ENCODE measurements at regions not wholly inside any gene's neighbourhood (a gene's known extent, or its start where the extent isn't known, plus 50 kb on each side); places are given as distances from the start of the nearest gene placed in this dataset.

DNA sequence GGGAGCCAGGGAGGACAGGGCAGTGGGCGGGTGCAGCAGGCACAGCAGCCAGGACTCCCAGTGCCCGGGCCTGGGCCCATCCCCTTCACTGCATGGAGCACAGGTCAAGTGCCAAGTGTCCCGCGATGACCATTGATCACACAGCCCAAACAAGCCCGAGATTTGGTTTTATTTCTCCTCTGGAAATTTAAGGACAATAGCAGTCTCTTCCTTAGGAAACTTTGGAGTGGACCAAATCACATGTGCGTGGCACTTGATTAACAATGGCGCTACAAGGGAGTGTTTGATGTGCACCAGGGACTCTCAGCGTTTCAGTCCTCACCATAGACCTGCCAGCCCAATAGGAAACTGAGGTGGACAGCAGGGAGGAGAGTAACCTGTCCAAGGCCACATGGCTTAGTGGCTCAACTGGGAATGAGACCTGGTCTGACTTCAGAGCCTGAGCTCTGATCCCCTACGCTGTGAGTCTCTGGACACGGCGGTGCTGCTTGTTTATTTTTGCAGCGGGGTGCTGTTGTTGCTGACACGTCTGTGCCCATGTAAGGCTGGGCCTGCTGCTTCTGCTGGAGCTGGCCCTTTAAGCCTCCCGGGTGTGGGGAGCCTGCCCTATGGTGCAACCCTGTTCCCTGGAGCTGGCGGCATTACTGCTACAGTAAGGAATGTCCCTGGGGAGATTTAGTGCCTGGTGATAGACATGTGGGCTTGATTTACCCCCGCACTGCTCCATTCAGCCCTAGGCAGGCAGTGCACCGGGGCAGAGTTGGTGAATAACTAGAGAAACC is 194.2 kb downstream of the INHBB start:
- H3K27me3 Mint-ChIP-seq (ENCODE audit: insufficient read depth, low read depth, poor library complexity) = peaks cover 11% of the 10 kb centered on the region
- ATAC-seq = peak; percentile 75
- H3K4me3 Mint-ChIP-seq = no peak overlapping the region

More for the DNA sequence above, 194.2 kb downstream of the INHBB start:
- no peak overlapping the region for H3K4me3 ChIP-seq
- DNase-seq (ENCODE audit: low spot score) = peak; percentile 36
- H3K4me1 Mint-ChIP-seq = peaks cover 10% of the 10 kb centered on the region
- H3K27ac Mint-ChIP-seq = no peak overlapping the region
- no peaks in the 10 kb centered on the region for H3K4me1 ChIP-seq (ENCODE audit: insufficient read depth)
- no peak overlapping the region for H3K27ac ChIP-seq (ENCODE audit: low read depth)
- no peaks in the 10 kb centered on the region for H3K9me2 ChIP-seq (ENCODE audit: insufficient read depth)
- H3K4me2 ChIP-seq = no peak overlapping the region
- H3K36me3 ChIP-seq (ENCODE audit: insufficient read depth) = no peaks in the 10 kb centered on the region
- no peaks in the 10 kb centered on the region for H3F3A ChIP-seq (replicated peaks; ENCODE audit: low read depth)
- no peaks in the 10 kb centered on the region for H4K20me1 ChIP-seq (replicated peaks; ENCODE audit: insufficient read depth)
- no peaks in the 10 kb centered on the region for H3K9me3 Mint-ChIP-seq
- TF ChIP-seq, protein P1, sequence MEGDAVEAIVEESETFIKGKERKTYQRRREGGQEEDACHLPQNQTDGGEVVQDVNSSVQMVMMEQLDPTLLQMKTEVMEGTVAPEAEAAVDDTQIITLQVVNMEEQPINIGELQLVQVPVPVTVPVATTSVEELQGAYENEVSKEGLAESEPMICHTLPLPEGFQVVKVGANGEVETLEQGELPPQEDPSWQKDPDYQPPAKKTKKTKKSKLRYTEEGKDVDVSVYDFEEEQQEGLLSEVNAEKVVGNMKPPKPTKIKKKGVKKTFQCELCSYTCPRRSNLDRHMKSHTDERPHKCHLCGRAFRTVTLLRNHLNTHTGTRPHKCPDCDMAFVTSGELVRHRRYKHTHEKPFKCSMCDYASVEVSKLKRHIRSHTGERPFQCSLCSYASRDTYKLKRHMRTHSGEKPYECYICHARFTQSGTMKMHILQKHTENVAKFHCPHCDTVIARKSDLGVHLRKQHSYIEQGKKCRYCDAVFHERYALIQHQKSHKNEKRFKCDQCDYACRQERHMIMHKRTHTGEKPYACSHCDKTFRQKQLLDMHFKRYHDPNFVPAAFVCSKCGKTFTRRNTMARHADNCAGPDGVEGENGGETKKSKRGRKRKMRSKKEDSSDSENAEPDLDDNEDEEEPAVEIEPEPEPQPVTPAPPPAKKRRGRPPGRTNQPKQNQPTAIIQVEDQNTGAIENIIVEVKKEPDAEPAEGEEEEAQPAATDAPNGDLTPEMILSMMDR (conservative IDR thresholded peaks at IDR 0.05; ENCODE audit: low read depth in 2 of 2) = no peak
- TF ChIP-seq EZH2phosphoT487 (IDR thresholded peaks at IDR 0.05; ENCODE audit: unreplicated experiment) = no peak
- TF ChIP-seq NANOG (IDR thresholded peaks at IDR 0.05; ENCODE audit: borderline replicate concordance) = no peak
- TF ChIP-seq, protein P2, sequence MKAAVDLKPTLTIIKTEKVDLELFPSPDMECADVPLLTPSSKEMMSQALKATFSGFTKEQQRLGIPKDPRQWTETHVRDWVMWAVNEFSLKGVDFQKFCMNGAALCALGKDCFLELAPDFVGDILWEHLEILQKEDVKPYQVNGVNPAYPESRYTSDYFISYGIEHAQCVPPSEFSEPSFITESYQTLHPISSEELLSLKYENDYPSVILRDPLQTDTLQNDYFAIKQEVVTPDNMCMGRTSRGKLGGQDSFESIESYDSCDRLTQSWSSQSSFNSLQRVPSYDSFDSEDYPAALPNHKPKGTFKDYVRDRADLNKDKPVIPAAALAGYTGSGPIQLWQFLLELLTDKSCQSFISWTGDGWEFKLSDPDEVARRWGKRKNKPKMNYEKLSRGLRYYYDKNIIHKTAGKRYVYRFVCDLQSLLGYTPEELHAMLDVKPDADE (IDR thresholded peaks at IDR 0.05) = no peak
- TF ChIP-seq, protein P3, sequence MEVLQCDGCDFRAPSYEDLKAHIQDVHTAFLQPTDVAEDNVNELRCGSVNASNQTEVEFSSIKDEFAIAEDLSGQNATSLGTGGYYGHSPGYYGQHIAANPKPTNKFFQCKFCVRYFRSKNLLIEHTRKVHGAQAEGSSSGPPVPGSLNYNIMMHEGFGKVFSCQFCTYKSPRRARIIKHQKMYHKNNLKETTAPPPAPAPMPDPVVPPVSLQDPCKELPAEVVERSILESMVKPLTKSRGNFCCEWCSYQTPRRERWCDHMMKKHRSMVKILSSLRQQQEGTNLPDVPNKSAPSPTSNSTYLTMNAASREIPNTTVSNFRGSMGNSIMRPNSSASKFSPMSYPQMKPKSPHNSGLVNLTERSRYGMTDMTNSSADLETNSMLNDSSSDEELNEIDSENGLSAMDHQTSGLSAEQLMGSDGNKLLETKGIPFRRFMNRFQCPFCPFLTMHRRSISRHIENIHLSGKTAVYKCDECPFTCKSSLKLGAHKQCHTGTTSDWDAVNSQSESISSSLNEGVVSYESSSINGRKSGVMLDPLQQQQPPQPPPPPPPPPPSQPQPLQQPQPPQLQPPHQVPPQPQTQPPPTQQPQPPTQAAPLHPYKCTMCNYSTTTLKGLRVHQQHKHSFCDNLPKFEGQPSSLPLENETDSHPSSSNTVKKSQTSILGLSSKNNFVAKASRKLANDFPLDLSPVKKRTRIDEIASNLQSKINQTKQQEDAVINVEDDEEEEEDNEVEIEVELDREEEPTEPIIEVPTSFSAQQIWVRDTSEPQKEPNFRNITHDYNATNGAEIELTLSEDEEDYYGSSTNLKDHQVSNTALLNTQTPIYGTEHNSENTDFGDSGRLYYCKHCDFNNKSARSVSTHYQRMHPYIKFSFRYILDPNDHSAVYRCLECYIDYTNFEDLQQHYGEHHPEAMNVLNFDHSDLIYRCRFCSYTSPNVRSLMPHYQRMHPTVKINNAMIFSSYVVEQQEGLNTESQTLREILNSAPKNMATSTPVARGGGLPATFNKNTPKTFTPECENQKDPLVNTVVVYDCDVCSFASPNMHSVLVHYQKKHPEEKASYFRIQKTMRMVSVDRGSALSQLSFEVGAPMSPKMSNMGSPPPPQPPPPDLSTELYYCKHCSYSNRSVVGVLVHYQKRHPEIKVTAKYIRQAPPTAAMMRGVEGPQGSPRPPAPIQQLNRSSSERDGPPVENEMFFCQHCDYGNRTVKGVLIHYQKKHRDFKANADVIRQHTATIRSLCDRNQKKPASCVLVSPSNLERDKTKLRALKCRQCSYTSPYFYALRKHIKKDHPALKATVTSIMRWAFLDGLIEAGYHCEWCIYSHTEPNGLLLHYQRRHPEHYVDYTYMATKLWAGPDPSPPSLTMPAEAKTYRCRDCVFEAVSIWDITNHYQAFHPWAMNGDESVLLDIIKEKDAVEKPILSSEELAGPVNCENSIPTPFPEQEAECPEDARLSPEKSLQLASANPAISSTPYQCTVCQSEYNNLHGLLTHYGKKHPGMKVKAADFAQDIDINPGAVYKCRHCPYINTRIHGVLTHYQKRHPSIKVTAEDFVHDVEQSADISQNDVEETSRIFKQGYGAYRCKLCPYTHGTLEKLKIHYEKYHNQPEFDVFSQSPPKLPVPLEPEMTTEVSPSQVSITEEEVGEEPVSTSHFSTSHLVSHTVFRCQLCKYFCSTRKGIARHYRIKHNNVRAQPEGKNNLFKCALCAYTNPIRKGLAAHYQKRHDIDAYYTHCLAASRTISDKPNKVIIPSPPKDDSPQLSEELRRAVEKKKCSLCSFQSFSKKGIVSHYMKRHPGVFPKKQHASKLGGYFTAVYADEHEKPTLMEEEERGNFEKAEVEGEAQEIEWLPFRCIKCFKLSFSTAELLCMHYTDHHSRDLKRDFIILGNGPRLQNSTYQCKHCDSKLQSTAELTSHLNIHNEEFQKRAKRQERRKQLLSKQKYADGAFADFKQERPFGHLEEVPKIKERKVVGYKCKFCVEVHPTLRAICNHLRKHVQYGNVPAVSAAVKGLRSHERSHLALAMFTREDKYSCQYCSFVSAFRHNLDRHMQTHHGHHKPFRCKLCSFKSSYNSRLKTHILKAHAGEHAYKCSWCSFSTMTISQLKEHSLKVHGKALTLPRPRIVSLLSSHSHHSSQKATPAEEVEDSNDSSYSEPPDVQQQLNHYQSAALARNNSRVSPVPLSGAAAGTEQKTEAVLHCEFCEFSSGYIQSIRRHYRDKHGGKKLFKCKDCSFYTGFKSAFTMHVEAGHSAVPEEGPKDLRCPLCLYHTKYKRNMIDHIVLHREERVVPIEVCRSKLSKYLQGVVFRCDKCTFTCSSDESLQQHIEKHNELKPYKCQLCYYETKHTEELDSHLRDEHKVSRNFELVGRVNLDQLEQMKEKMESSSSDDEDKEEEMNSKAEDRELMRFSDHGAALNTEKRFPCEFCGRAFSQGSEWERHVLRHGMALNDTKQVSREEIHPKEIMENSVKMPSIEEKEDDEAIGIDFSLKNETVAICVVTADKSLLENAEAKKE (CRISPR knock-in tag; IDR thresholded peaks at IDR 0.05) = no peak
- TF ChIP-seq POLR2AphosphoS5 (IDR thresholded peaks at IDR 0.05; ENCODE audit: low read depth) = no peak
- TF ChIP-seq, protein P4, sequence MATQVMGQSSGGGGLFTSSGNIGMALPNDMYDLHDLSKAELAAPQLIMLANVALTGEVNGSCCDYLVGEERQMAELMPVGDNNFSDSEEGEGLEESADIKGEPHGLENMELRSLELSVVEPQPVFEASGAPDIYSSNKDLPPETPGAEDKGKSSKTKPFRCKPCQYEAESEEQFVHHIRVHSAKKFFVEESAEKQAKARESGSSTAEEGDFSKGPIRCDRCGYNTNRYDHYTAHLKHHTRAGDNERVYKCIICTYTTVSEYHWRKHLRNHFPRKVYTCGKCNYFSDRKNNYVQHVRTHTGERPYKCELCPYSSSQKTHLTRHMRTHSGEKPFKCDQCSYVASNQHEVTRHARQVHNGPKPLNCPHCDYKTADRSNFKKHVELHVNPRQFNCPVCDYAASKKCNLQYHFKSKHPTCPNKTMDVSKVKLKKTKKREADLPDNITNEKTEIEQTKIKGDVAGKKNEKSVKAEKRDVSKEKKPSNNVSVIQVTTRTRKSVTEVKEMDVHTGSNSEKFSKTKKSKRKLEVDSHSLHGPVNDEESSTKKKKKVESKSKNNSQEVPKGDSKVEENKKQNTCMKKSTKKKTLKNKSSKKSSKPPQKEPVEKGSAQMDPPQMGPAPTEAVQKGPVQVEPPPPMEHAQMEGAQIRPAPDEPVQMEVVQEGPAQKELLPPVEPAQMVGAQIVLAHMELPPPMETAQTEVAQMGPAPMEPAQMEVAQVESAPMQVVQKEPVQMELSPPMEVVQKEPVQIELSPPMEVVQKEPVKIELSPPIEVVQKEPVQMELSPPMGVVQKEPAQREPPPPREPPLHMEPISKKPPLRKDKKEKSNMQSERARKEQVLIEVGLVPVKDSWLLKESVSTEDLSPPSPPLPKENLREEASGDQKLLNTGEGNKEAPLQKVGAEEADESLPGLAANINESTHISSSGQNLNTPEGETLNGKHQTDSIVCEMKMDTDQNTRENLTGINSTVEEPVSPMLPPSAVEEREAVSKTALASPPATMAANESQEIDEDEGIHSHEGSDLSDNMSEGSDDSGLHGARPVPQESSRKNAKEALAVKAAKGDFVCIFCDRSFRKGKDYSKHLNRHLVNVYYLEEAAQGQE (IDR thresholded peaks at IDR 0.05; ENCODE audit: unreplicated experiment) = no peak
- H3K27me3 ChIP-seq (ENCODE audit: insufficient read depth) = no peaks in the 10 kb centered on the region
- no peaks in the 10 kb centered on the region for H3K36me3 Mint-ChIP-seq (ENCODE audit: low read depth)
- H3K79me2 ChIP-seq (replicated peaks; ENCODE audit: insufficient read depth) = no peaks in the 10 kb centered on the region
- no peak overlapping the region for H2AFZ ChIP-seq
